ENCODE measurements at regions not wholly inside any gene's neighbourhood (a gene's known extent, or its start where the extent isn't known, plus 50 kb on each side); places are given as distances from the start of the nearest gene placed in this dataset.

DNA sequence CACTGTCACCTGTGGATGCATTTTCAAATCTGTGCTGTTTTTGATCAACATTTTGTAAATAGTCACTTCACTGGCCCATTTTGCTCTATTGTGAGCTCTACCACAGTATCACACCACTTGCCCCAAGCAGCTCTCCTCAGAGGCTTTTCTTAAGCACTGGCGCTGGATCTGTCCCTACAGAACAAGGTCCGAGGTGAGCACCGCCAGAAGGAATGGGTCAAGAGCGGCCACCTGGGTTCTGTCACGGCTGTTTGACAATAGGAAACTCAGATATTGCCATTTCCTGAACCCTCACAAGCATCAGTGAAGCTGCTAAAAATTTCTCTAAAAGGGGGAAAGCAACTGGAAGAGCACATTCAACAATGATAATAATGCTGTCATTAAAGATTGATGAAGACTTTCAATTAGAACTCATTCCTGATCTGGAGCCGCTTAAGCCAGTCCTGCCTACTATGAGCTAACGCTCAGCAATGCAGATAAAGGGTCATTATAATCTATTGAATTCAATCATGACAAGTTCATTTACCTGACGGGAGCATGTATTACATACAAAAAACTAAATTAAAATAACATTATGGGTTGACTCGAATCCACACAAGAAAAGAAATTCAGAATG is 514.0 kb downstream of the GALR1 start:
- Histone ChIP-seq H2AFZ (ENCODE audit: low read length) (no peak overlapping the region), H3K79me2 (ENCODE audit: insufficient read depth, low read depth, low read length) (no peaks in the 10 kb centered on the region), H4K20me1 (ENCODE audit: insufficient read depth, low read length) (no peaks in the 10 kb centered on the region), H3K4me2 (ENCODE audit: low read length) (no peak overlapping the region), H3K9me2 (ENCODE audit: insufficient read depth, low read length) (no peaks in the 10 kb centered on the region), H3K9me3 (ENCODE audit: low read length) (no peaks in the 10 kb centered on the region), H3K4me3 (ENCODE audit: low read depth, low read length, poor library complexity, severe bottlenecking) (no peak overlapping the region), H3K36me3 (ENCODE audit: insufficient read depth, low read length) (no peaks in the 10 kb centered on the region), H3K27ac (ENCODE audit: low read depth, low read length, poor library complexity, severe bottlenecking) (no peak overlapping the region), H3K4me1 (ENCODE audit: insufficient read depth, low read length, poor library complexity, severe bottlenecking) (no peaks in the 10 kb centered on the region)
- ChIA-PET CTCF (ENCODE audit: unreplicated experiment) (no interaction called here), POLR2A (no interaction called here)
- intact Hi-C loops (cut with micrococcal nuclease; ENCODE audit: unreplicated experiment), result no loop called here
- no TSS peak for BruUV-seq (replicated peaks)
- no peak for DNase-seq (ENCODE audit: low spot score)
- no peak for TF ChIP-seq EZH2phosphoT487 (IDR thresholded peaks at IDR 0.05; ENCODE audit: borderline replicate concordance, low read depth, low read length)
- TF ChIP-seq, protein P1, sequence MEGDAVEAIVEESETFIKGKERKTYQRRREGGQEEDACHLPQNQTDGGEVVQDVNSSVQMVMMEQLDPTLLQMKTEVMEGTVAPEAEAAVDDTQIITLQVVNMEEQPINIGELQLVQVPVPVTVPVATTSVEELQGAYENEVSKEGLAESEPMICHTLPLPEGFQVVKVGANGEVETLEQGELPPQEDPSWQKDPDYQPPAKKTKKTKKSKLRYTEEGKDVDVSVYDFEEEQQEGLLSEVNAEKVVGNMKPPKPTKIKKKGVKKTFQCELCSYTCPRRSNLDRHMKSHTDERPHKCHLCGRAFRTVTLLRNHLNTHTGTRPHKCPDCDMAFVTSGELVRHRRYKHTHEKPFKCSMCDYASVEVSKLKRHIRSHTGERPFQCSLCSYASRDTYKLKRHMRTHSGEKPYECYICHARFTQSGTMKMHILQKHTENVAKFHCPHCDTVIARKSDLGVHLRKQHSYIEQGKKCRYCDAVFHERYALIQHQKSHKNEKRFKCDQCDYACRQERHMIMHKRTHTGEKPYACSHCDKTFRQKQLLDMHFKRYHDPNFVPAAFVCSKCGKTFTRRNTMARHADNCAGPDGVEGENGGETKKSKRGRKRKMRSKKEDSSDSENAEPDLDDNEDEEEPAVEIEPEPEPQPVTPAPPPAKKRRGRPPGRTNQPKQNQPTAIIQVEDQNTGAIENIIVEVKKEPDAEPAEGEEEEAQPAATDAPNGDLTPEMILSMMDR (conservative IDR thresholded peaks at IDR 0.05; ENCODE audit: low read length), result no peak

DNA sequence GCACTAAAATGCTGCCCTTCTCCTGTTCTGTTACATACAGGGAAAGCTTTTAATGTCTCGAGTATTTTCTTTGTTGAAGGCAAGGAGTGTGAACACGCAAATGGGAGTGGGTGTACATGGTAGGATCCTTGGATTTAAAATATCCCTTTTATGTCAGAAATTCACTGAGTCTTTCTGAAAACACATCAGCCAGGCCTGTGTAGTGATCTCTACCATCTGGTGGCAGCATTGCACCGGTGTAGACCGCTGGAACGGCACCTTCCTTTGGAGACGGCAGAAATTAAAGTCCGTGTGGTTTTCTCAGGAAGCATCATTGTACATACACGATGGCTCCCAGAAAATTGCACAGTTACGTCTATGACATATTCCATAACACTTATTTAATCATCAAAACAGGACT is 515.8 kb downstream of the GALR1 start:
- DNase-seq (ENCODE audit: low spot score), result no peak
- intact Hi-C loops (cut with micrococcal nuclease; ENCODE audit: unreplicated experiment), result no loop called here

DNA sequence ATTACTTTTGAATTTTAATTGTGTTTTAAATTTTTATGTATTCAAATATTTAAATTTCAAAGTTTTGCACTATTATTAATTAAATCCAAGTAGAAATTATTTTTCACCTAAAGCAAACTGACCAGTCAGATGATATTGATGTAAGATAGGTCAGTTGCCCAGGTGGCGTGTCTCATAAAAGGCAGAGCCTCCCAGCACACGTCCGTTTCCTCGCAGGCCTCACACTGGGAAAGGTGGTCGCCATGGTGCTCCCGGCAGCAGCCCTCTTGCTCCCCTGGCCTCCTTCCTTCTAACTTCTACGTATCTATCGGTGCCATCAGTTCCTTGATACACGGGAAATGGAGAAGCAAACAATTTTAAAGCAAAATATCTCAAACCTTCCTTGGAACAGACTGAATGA is 516.8 kb downstream of the GALR1 start:
- H3K9me3 ChIP-seq (ENCODE audit: low read length), result no peaks in the 10 kb centered on the region
- CTCF ChIA-PET (ENCODE audit: unreplicated experiment), result no interaction called here
- TF ChIP-seq, protein P1 (conservative IDR thresholded peaks at IDR 0.05; ENCODE audit: low read length), result no peak
- no peak for TF ChIP-seq EZH2phosphoT487 (IDR thresholded peaks at IDR 0.05; ENCODE audit: borderline replicate concordance, low read depth, low read length)
- no peak for DNase-seq (ENCODE audit: low spot score)
- no peaks in the 10 kb centered on the region for H3K4me1 ChIP-seq (ENCODE audit: insufficient read depth, low read length, poor library complexity, severe bottlenecking)
- intact Hi-C loops (cut with micrococcal nuclease; ENCODE audit: unreplicated experiment), result no loop called here
- H3K4me2 ChIP-seq (ENCODE audit: low read length), result no peak overlapping the region
- POLR2A ChIA-PET, result no interaction called here
- H3K36me3 ChIP-seq (ENCODE audit: insufficient read depth, low read length), result no peaks in the 10 kb centered on the region
- no peaks in the 10 kb centered on the region for H3K9me2 ChIP-seq (ENCODE audit: insufficient read depth, low read length)
- H3K27ac ChIP-seq (ENCODE audit: low read depth, low read length, poor library complexity, severe bottlenecking), result no peak overlapping the region
- no peak overlapping the region for H3K4me3 ChIP-seq (ENCODE audit: low read depth, low read length, poor library complexity, severe bottlenecking)
- no peaks in the 10 kb centered on the region for H3K79me2 ChIP-seq (ENCODE audit: insufficient read depth, low read depth, low read length)
- no peak overlapping the region for H2AFZ ChIP-seq (ENCODE audit: low read length)
- no TSS peak for BruUV-seq (replicated peaks)
- no peaks in the 10 kb centered on the region for H4K20me1 ChIP-seq (ENCODE audit: insufficient read depth, low read length)

More for the DNA sequence above, 515.8 kb downstream of the GALR1 start:
- Histone ChIP-seq H3K36me3 (ENCODE audit: insufficient read depth, low read length) (no peaks in the 10 kb centered on the region), H3K27ac (ENCODE audit: low read depth, low read length, poor library complexity, severe bottlenecking) (no peak overlapping the region), H3K4me2 (ENCODE audit: low read length) (no peak overlapping the region), H3K4me1 (ENCODE audit: insufficient read depth, low read length, poor library complexity, severe bottlenecking) (no peaks in the 10 kb centered on the region), H3K79me2 (ENCODE audit: insufficient read depth, low read depth, low read length) (no peaks in the 10 kb centered on the region), H3K9me3 (ENCODE audit: low read length) (no peaks in the 10 kb centered on the region), H3K9me2 (ENCODE audit: insufficient read depth, low read length) (no peaks in the 10 kb centered on the region), H3K4me3 (ENCODE audit: low read depth, low read length, poor library complexity, severe bottlenecking) (no peak overlapping the region), H4K20me1 (ENCODE audit: insufficient read depth, low read length) (no peaks in the 10 kb centered on the region), H2AFZ (ENCODE audit: low read length) (no peak overlapping the region)
- POLR2A ChIA-PET, result no interaction called here
- CTCF ChIA-PET (ENCODE audit: unreplicated experiment), result no interaction called here
- TF ChIP-seq, protein P1 (conservative IDR thresholded peaks at IDR 0.05; ENCODE audit: low read length), result no peak; the same call in 1 of the 2 replicates
- no peak for TF ChIP-seq EZH2phosphoT487 (IDR thresholded peaks at IDR 0.05; ENCODE audit: borderline replicate concordance, low read depth, low read length)
- no TSS peak for BruUV-seq (replicated peaks)
